Vagina (tissue), 2 donors: ENCODE measurements at regions not wholly inside any gene's neighbourhood (a gene's known extent, or its start where the extent isn't known, plus 50 kb on each side); places are given as distances from the start of the nearest gene placed in this dataset.

Experiments used
- POLR2A ChIP-seq, 2 donors: fragments of 450-650 bp; IDR thresholded peaks; one replicate each; pipeline ENCODE4 v1.6.1; 2017; ENCODE audit warnings: antibody characterized with exemption in 2 of 2, mild to moderate bottlenecking in 2 of 2, moderate library complexity in 2 of 2
- POLR2AphosphoS5 ChIP-seq, 2 donors: sonication (generic); formaldehyde crosslinking; IDR thresholded peaks; one replicate each; pipeline ENCODE4 v1.9.0; 2017; ENCODE audit warnings: antibody characterized with exemption in 2 of 2, mild to moderate bottlenecking in 2 of 2, low read depth in 1 of 2; ENCODE audit not compliant: insufficient read depth in 1 of 2
- TF ChIP-seq, protein P1 (sequence below), 3 experiments: fragments of 450-650 bp in 2 of 3; fragments of 200-600 bp in 1 of 3; sonication (generic) in 1 of 3; IDR thresholded peaks; one replicate each; pipeline ENCODE4 v1.5.1; 2017 to 2019; ENCODE audit warnings: antibody characterized with exemption in 3 of 3, mild to moderate bottlenecking in 2 of 3, moderate library complexity in 2 of 3

DNA sequence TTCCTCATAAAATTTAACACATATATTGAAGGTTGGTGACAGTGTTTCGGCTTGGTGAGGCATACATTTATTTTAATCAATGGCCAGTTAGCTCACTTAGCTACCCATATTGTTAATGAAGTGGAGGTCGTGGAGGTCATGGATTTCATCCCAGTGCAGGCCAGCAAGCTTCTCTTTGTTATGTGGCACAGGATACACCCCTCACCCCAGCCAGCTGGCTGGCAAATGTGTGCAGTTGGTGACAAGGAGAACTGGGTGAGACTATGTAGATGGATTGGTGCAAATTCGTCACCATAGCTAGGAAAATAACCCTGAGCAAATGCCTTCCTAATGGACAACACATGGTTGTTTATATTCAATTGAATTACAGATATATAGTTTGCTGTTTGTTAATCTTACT, 50.5 kb upstream of the FOXP2 start:
- TF ChIP-seq, protein P1, sequence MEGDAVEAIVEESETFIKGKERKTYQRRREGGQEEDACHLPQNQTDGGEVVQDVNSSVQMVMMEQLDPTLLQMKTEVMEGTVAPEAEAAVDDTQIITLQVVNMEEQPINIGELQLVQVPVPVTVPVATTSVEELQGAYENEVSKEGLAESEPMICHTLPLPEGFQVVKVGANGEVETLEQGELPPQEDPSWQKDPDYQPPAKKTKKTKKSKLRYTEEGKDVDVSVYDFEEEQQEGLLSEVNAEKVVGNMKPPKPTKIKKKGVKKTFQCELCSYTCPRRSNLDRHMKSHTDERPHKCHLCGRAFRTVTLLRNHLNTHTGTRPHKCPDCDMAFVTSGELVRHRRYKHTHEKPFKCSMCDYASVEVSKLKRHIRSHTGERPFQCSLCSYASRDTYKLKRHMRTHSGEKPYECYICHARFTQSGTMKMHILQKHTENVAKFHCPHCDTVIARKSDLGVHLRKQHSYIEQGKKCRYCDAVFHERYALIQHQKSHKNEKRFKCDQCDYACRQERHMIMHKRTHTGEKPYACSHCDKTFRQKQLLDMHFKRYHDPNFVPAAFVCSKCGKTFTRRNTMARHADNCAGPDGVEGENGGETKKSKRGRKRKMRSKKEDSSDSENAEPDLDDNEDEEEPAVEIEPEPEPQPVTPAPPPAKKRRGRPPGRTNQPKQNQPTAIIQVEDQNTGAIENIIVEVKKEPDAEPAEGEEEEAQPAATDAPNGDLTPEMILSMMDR (IDR thresholded peaks at IDR 0.05) = no peak
- no peak for TF ChIP-seq POLR2A (IDR thresholded peaks at IDR 0.05)
- no peak for TF ChIP-seq POLR2AphosphoS5 (IDR thresholded peaks at IDR 0.05; ENCODE audit: insufficient read depth in 1 of 2, low read depth in 1 of 2)
